HG03175 (cell line): ENCODE measurements at regions not wholly inside any gene's neighbourhood (a gene's known extent, or its start where the extent isn't known, plus 50 kb on each side); places are given as distances from the start of the nearest gene placed in this dataset.

Experiments used
- ATAC-seq: cut with Tn5 transposase; IDR thresholded peaks from one replicate; pipeline ENCODE4 v1.9.1; 2021; ENCODE audit warnings: mild to moderate bottlenecking, moderate library complexity; ENCODE audit not compliant: unreplicated experiment

DNA sequence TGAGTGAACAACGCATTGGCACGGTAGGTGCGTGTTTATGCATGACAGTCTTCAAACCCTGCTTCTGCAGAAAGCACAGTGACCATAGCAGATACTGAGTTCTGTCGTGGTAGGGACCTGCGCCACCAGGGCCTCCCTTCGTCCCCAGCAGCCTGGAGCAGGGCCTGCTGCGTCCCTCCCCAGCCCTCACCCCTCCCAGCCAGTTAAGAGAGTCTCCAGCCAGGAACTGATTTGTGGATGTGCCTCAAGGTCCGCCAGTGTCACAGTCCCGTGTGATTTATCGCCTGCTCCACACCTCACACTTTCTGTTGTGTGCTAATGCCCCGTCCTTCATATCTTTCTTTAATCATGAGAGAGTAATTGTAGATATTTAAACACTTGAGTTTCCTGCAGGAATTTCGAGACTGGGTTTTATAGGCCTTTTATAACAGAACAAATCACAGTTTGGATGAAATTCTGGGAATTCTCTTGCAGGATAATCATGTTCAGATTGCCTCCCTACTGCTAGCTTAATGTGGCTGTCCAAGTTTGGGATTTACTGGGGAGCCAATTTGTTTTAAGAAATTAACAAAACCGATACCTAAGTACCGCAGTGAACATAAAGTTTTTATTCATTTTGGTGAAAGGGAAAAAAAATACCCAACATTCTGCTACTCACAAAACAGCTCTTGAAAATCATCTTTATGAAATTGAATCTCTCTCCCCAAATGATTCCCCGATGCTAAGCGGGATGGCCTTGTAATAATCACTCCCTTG, 438.6 kb downstream of the TSHZ3 start:
- ATAC-seq, result no peak

- no peak for ATAC-seq
These were observed 440.0 kb downstream of the TSHZ3 start for GRCh38 chr19:30909216-30909615.

GRCh38 chr19:30908262-30908771, 440.9 kb downstream of the TSHZ3 start:
- ATAC-seq, result no peak

GRCh38 chr19:30906871-30907270, 442.4 kb downstream of the TSHZ3 start:
- no peak for ATAC-seq

GRCh38 chr19:30900051-30900450, 449.2 kb downstream of the TSHZ3 start:
- no peak for ATAC-seq

DNA sequence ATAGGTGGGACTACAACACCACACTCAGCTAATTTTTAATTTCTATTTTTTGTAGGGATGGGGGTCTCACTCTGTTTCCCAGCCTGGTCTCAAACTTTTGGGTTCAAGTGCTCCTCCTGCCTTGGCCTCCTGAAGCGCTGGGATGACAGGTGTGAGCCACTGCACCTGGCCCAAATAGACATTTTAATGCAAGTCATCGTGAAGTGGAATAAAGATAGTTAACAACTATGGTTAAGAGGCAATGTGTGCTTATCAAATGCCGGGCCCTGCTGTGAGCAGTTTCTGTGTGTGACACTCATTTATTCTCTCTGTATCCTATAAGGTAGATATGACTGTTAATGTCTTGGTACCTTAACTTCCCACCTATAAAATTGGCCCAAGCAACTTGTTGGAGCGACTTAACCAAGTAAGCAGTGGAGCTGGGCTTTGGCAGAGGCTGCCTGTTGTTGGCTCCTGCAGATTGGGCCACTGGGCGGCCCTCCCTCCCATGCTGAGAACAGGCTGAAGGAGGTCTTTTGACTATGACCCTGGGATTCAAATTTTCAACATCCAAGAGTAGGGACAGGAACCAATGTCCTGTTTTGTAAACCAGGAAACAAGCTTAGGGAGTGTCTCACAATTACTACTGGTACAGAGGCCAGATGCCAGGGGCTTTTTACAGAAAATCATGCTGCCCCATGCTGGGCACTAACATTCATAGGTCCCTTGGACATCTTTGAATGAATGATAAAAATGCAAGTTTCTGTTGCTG, 450.7 kb downstream of the TSHZ3 start:
- ATAC-seq, result no peak

GRCh38 chr19:30897553-30897952, 451.7 kb downstream of the TSHZ3 start:
- ATAC-seq, result no peak

DNA sequence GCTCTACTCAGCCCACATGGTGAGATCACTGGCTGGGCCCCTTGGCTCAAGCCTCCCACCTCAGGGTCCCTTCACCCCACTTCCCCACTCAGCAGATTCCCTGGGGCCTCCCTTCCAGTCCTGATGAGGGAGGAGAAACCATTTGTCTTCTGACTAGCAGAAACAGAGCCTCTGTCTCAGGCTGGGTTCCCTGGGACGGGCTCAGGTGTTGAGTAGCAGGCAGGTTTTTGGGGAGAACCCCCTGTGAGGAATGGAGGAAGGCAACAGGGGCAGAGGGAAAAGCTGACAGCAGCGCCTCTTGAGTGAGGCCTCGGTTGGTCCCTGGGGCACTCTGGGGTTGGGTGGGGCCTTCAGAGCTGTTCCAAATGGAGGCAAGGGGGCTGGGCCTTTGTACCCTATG, 452.2 kb downstream of the TSHZ3 start:
- ATAC-seq, result no peak

- ATAC-seq, result no peak
These were observed 452.7 kb downstream of the TSHZ3 start for GRCh38 chr19:30896554-30896953.

DNA sequence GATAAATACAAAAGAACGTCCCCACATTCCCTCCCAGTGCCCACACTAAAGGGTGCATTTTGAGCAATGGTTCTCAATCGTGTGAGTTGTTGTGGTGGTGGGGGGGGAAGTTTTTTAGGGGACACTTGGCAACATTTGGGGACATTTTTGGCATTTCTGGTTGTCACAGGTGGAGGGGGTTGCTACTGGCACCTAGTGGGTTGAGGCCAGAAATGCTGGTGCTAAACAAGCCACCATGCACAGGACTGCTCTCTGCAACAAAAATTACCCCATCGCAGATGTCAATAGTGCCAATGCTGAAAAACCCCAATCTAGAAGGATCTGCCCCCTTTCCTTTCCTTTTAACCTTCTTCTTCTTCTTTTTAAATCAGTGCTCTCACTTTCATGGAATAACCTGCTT, 453.3 kb downstream of the TSHZ3 start:
- ATAC-seq, result no peak

DNA sequence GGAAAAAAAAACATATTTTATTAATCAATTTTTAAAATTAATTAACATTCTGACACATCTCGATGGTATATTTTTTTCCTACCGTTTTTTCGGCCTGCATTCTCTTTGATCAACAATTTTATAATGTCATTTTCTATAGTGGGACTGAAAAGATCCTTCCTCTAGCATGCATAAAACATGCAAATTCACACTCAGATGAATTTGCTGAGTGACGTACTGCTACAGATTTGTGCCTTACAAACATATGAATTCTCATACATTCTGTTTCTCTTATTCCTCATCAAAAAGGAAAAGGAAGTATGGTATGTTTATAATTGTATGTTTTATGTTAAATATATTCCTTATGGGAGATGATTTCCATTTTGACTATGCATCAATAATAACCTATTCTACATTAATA, 458.2 kb downstream of the TSHZ3 start:
- no peak for ATAC-seq

- no peak for ATAC-seq
These were observed 459.2 kb downstream of the TSHZ3 start for GRCh38 chr19:30890033-30890432.

DNA sequence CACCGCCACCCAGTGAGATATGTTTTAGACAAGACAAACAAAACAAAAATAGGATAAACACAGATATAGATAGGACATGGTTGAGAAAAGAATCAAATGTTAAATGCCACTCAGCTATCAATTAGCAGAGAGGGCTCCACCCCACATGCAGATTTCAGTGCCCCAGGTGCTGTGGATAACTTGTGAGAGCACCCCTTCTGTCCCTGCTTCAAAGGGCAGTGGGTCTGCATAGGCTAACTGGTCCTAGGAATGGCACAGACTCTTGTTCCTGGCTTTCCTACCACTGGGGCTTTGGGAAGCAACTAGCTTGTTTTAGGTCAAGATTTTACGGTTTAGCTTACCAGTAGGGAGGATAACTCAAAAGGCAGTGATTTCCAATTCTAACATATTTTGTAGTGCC, 460.3 kb downstream of the TSHZ3 start:
- ATAC-seq, result no peak

DNA sequence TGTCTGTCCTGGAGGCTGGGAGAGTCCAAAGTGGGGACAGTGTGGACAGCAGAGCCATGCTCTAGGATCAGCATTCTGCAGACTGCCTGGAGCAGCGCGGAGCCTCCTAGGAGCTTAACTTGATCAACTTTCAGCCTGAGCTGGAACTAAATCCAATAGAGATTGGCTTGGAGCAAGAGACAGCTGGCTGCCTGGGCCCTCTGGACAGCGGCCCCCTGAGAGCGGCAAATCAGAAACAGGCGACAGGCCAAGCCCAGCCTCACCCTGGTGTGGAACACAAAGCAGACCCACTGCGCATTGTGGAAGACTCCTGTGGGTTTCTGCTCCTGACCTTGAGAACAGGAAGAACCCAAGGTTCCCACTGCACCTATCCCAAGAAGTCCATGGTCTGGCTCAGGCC, 462.2 kb downstream of the TSHZ3 start:
- ATAC-seq, result no peak

GRCh38 chr19:30886222-30886621, 463.0 kb downstream of the TSHZ3 start:
- no peak for ATAC-seq

GRCh38 chr19:30884146-30884812, 465.0 kb downstream of the TSHZ3 start:
- no peak for ATAC-seq

GRCh38 chr19:30883071-30883470, 466.2 kb downstream of the TSHZ3 start:
- ATAC-seq, result no peak

- no peak for ATAC-seq
These were observed 466.7 kb downstream of the TSHZ3 start for GRCh38 chr19:30882411-30883005.

DNA sequence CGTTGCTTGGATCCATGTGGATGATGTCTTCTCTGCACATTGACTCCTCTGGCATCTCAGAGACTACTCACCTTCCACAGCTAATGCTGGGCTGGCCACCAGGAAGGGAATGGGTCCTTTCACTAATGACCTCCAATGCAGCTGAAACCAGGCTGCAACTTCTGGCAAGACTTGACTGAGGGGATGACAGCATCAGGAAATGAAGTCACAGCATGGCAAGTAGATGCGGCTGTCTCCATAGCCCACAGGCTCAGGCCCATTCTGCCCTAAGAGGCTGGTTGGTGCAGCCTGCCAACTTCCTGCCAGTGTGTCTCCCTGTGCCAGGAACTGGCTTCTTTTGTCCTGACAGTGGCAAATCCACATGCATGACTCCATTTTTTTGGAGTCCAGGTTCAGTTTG, 467.3 kb downstream of the TSHZ3 start:
- no peak for ATAC-seq

DNA sequence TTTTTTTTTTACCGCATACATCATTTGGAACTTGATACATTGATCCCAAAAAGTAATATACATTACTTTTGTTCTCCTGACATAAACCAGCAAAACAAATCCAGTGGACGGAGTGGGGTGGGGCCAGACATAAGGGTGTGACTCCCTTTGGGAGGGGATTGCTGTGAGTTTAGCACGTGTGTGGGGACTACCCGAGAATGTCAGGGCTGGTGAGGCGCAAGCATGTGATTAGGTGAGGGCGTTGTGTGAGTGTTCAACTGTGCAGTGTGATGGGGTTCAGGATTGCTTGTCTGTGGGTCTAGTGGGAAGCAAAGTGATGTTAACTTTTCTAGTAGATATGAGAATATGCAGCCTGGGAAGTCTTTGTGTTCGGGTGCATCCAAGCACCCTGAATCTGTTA, 468.0 kb downstream of the TSHZ3 start:
- no peak for ATAC-seq

GRCh38 chr19:30880551-30880950, 468.7 kb downstream of the TSHZ3 start:
- no peak for ATAC-seq
